IPS-15b (cell line): ENCODE measurements at regions not wholly inside any gene's neighbourhood (a gene's known extent, or its start where the extent isn't known, plus 50 kb on each side); places are given as distances from the start of the nearest gene placed in this dataset.

Experiments
- H3K27me3 ChIP-seq: one replicate; pipeline ENCODE4 v1.6.1; 2013; ENCODE audit warnings: low read length; ENCODE audit not compliant: control insufficient read depth, insufficient read depth
- H3K36me3 ChIP-seq: one replicate; pipeline ENCODE4 v1.6.1; 2013; ENCODE audit warnings: low read length; ENCODE audit not compliant: control insufficient read depth, insufficient read depth
- H3K4me1 ChIP-seq: one replicate; pipeline ENCODE4 v1.6.1; 2013; ENCODE audit warnings: mild to moderate bottlenecking, low read length; ENCODE audit not compliant: control insufficient read depth, insufficient read depth
- H3K4me3 ChIP-seq: one replicate; pipeline ENCODE4 v1.5.1; 2013; ENCODE audit warnings: low read depth, low read length
- H3K9ac ChIP-seq: one replicate; pipeline ENCODE4 v1.6.1; 2013; ENCODE audit warnings: low read depth, mild to moderate bottlenecking, low read length
- H3K9me3 ChIP-seq: one replicate; pipeline ENCODE4 v1.6.1; 2013; ENCODE audit warnings: mild to moderate bottlenecking, low read length; ENCODE audit not compliant: control insufficient read depth, insufficient read depth

- H3K27me3 ChIP-seq: no peaks in the 10 kb centered on the region
- H3K4me1 ChIP-seq: no peaks in the 10 kb centered on the region
- H3K4me3 ChIP-seq: no peak overlapping the region
- no peaks in the 10 kb centered on the region for H3K36me3 ChIP-seq
- H3K9ac ChIP-seq: no peak overlapping the region
- H3K9me3 ChIP-seq: no peaks in the 10 kb centered on the region
Observed at GRCh38 chr13:112012705-112013085, 54.3 kb upstream of the SOX1 start.

- no peaks in the 10 kb centered on the region for H3K27me3 ChIP-seq
- no peak overlapping the region for H3K9ac ChIP-seq
- no peaks in the 10 kb centered on the region for H3K4me1 ChIP-seq
- H3K36me3 ChIP-seq: no peaks in the 10 kb centered on the region
- no peaks in the 10 kb centered on the region for H3K9me3 ChIP-seq
- H3K4me3 ChIP-seq: no peak overlapping the region
Observed at GRCh38 chr13:112013665-112014064, 53.3 kb upstream of the SOX1 start.

GRCh38 chr13:112014857-112015256 lies 52.1 kb upstream of the SOX1 start:
- no peaks in the 10 kb centered on the region for H3K36me3 ChIP-seq
- no peak overlapping the region for H3K9ac ChIP-seq

More at GRCh38 chr13:112014857-112015256, 52.1 kb upstream of the SOX1 start:
- Histone ChIP-seq H3K4me3 (no peak overlapping the region), H3K4me1 (no peaks in the 10 kb centered on the region), H3K9me3 (no peaks in the 10 kb centered on the region), H3K27me3 (no peaks in the 10 kb centered on the region)
